SK-N-SH (cell line): ENCODE measurements at regions not wholly inside any gene's neighbourhood (a gene's known extent, or its start where the extent isn't known, plus 50 kb on each side); places are given as distances from the start of the nearest gene placed in this dataset.

ENCODE experiments used
- CTCF ChIA-PET: fragments of 300-600, 350-600 bp; formaldehyde crosslinking; extraction: SDS; loops from one replicate; lab custom pipeline; 2021; lab: Yijun Ruan, JAX
- POLR2A ChIA-PET: fragments of 350-600 bp; sonication (Branson Sonifier 250); formaldehyde crosslinking; extraction: SDS; loops from one replicate; lab custom pipeline; 2020; ENCODE audit warnings: antibody characterized with exemption, inconsistent platforms; lab: Yijun Ruan, JAX
- DNase-seq: peaks from one replicate; pipeline ENCODE4 v3.0.0; 2012
- H2AFZ ChIP-seq: fragments of 200-600 bp; sonication (generic); 2 replicates; pipeline ENCODE4 v1.8.1; 2016; ENCODE audit warnings: antibody characterized with exemption, mild to moderate bottlenecking, low read depth
- H3F3A ChIP-seq: fragments of 200-600 bp; sonication (generic); replicated peaks from 2 replicates; pipeline ENCODE3; 2016; ENCODE audit warnings: antibody characterized with exemption, mild to moderate bottlenecking; ENCODE audit not compliant: insufficient read depth
- H3K27ac ChIP-seq, 2 experiments: fragments of 200-500 bp in 1 of 2; fragments of 200-600 bp in 1 of 2; sonication (Bioruptor generic) in 1 of 2; sonication (generic), shearing (Covaris generic) in 1 of 2; 2 replicates each; pipeline versions ENCODE4 v1.5.1 to v1.6.1; 2014 to 2016; ENCODE audit warnings: low read depth in 2 of 2, inconsistent platforms in 1 of 2, low read length in 1 of 2, mild to moderate bottlenecking in 1 of 2, mixed read lengths in 1 of 2
- H3K27me3 ChIP-seq: fragments of 200-600 bp; sonication (generic), shearing (Covaris generic); 2 replicates; pipeline ENCODE4 v1.6.1; 2016; ENCODE audit warnings: mixed run types; ENCODE audit not compliant: insufficient read depth
- H3K36me3 ChIP-seq, 2 experiments: fragments of 200-500 bp in 1 of 2; fragments of 200-600 bp in 1 of 2; sonication (Bioruptor generic) in 1 of 2; sonication (generic) in 1 of 2; replicated peaks in 1 of 2; 2 replicates each; pipeline versions ENCODE3 to v1.5.1; 2014 to 2016; ENCODE audit warnings: low read length in 1 of 2, mild to moderate bottlenecking in 1 of 2; ENCODE audit not compliant: insufficient read depth in 2 of 2, control insufficient read depth in 1 of 2
- H3K4me1 ChIP-seq, 2 experiments: fragments of 200-500 bp in 1 of 2; fragments of 200-600 bp in 1 of 2; sonication (Bioruptor generic) in 1 of 2; sonication (generic), shearing (Covaris generic) in 1 of 2; 2 replicates each; pipeline versions ENCODE4 v1.5.1 to v1.6.1; 2014 to 2016; ENCODE audit warnings: low read depth in 1 of 2, low read length in 1 of 2, mixed run types in 1 of 2; ENCODE audit not compliant: insufficient read depth in 2 of 2, control insufficient read depth in 1 of 2
- H3K4me2 ChIP-seq: fragments of 200-600 bp; sonication (generic), shearing (Covaris generic); 2 replicates; pipeline ENCODE4 v1.6.1; 2017; ENCODE audit warnings: mixed run types
- H3K4me3 ChIP-seq, 2 experiments: fragments of 200-500 bp in 1 of 2; fragments of 200-600 bp in 1 of 2; sonication (Bioruptor generic) in 1 of 2; sonication (generic), shearing (Covaris generic) in 1 of 2; 2 replicates each; pipeline versions ENCODE4 v1.5.1 to v1.8.1; 2014 to 2016; ENCODE audit warnings: low read depth in 2 of 2, inconsistent platforms in 1 of 2, low read length in 1 of 2, mild to moderate bottlenecking in 1 of 2, mixed read lengths in 1 of 2, moderate library complexity in 1 of 2
- H3K79me2 ChIP-seq: fragments of 200-600 bp; sonication (generic); 2 replicates; pipeline ENCODE4 v1.8.1; 2017; ENCODE audit warnings: mild to moderate bottlenecking; ENCODE audit not compliant: insufficient read depth
- H3K9ac ChIP-seq: fragments of 200-600 bp; sonication (generic); 2 replicates; pipeline ENCODE4 v1.6.1; 2017; ENCODE audit warnings: mixed run types
- H3K9me2 ChIP-seq: fragments of 200-600 bp; sonication (generic); 2 replicates; pipeline ENCODE4 v1.6.1; 2017; ENCODE audit warnings: mixed run types
- H3K9me3 ChIP-seq: fragments of 200-600 bp; sonication (generic); 2 replicates; pipeline ENCODE4 v1.6.1; 2017; ENCODE audit warnings: mixed run types, mild to moderate bottlenecking, moderate library complexity
- H4K20me1 ChIP-seq: fragments of 200-600 bp; sonication (generic); 2 replicates; pipeline ENCODE4 v1.6.1; 2017; ENCODE audit warnings: mild to moderate bottlenecking, mixed run types; ENCODE audit not compliant: insufficient read depth
- CHD2 ChIP-seq: fragments of 150-350 bp; IDR thresholded peaks from 2 replicates; pipeline ENCODE4 v1.6.1; 2018; ENCODE audit warnings: low read length; ENCODE audit not compliant: partially characterized antibody
- ELF1 ChIP-seq: IDR thresholded peaks from 2 replicates; pipeline ENCODE4 v1.4.0; 2012
- FOSL2 ChIP-seq: IDR thresholded peaks from 2 replicates; pipeline ENCODE4 v1.4.0; 2012; ENCODE audit warnings: low read depth, mild to moderate bottlenecking, moderate library complexity, borderline replicate concordance
- GABPA ChIP-seq: IDR thresholded peaks from 2 replicates; pipeline ENCODE4 v1.4.0; 2012; ENCODE audit warnings: low read depth, mild to moderate bottlenecking
- GATA2 ChIP-seq: sonication (generic); formaldehyde crosslinking; IDR thresholded peaks from 2 replicates; pipeline ENCODE4 v1.5.0; 2020; ENCODE audit warnings: mild to moderate bottlenecking, missing genetic modification reagents
- MEF2A ChIP-seq: IDR thresholded peaks from 2 replicates; pipeline ENCODE4 v1.4.0; 2012; ENCODE audit warnings: low read depth, borderline replicate concordance
- NRF1 ChIP-seq: IDR thresholded peaks from 2 replicates; pipeline ENCODE4 v1.6.1; 2012; ENCODE audit warnings: low read depth, mild to moderate bottlenecking, low read length
- POLR2AphosphoS5 ChIP-seq: IDR thresholded peaks from 2 replicates; pipeline ENCODE4 v1.6.1; 2012; ENCODE audit warnings: low read depth, low read length
- RXRA ChIP-seq: IDR thresholded peaks from 2 replicates; pipeline ENCODE4 v1.4.0; 2012; ENCODE audit warnings: low read depth, mild to moderate bottlenecking, borderline replicate concordance
- SIN3A ChIP-seq: IDR thresholded peaks from 2 replicates; pipeline ENCODE4 v1.6.1; 2012; ENCODE audit warnings: low read depth, mild to moderate bottlenecking, low read length, moderate library complexity, borderline replicate concordance
- SMC3 ChIP-seq: IDR thresholded peaks from 2 replicates; pipeline ENCODE4 v1.6.1; 2012; ENCODE audit warnings: low read depth, low read length, improper control_type of control experiment
- TCF12 ChIP-seq: IDR thresholded peaks from 2 replicates; pipeline ENCODE4 v1.4.0; 2012
- TEAD4 ChIP-seq: IDR thresholded peaks from 2 replicates; pipeline ENCODE4 v1.4.0; 2012; ENCODE audit warnings: mild to moderate bottlenecking, borderline replicate concordance; ENCODE audit not compliant: insufficient read depth
- YY1 ChIP-seq: IDR thresholded peaks from 2 replicates; pipeline ENCODE4 v1.4.0; 2012; ENCODE audit warnings: low read depth, mild to moderate bottlenecking
- ZBTB33 ChIP-seq: IDR thresholded peaks from 2 replicates; pipeline ENCODE4 v1.4.0; 2012; ENCODE audit warnings: low read depth, borderline replicate concordance
- WGBS: methylation state at CpG from one replicate; pipeline ENCODE4 v1.1.6; 2017; ENCODE audit warnings: low lambda C conversion rate; 5-methylcytosine and 5-hydroxymethylcytosine counted together
- TF ChIP-seq, protein P1 (sequence below): IDR thresholded peaks from 2 replicates; pipeline ENCODE4 v1.4.0; 2012; ENCODE audit warnings: low read depth

GRCh38 chr2:58638256-58638805 is 397.2 kb upstream of the FANCL start:
- Histone ChIP-seq H3K79me2 (no peaks in the 10 kb centered on the region), H3K9me3 (no peaks in the 10 kb centered on the region), H2AFZ (no peak overlapping the region), H3K4me1 (peaks cover 0 to under 1% of the 10 kb centered on the region in 2 experiments; a peak in 1 of 4 replicates), H4K20me1 (no peaks in the 10 kb centered on the region), H3K4me2 (no peak overlapping the region), H3K36me3 (no peaks in the 10 kb centered on the region), H3K9me2 (no peaks in the 10 kb centered on the region), H3K9ac (no peak overlapping the region), H3K4me3 (no peak overlapping the region), H3F3A (no peaks in the 10 kb centered on the region), H3K27ac (no peak overlapping the region), H3K27me3 (no peaks in the 10 kb centered on the region)
- DNase-seq = no peak
- POLR2A ChIA-PET = no interaction called here
- WGBS = 53% methylated on average over 3 of the region's 3 CpGs
- TF ChIP-seq CHD2 (no peak), FOSL2 (no peak), NRF1 (no peak), ZBTB33 (no peak), RXRA (no peak), SMC3 (no peak), GATA2 (no peak), POLR2AphosphoS5 (no peak), GABPA (no peak), TEAD4 (no peak), YY1 (no peak), MEF2A (no peak), TCF12 (no peak), SIN3A (no peak)
- TF ChIP-seq, protein P1, sequence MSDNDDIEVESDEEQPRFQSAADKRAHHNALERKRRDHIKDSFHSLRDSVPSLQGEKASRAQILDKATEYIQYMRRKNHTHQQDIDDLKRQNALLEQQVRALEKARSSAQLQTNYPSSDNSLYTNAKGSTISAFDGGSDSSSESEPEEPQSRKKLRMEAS = no peak
- CTCF ChIA-PET = no interaction called here

DNA sequence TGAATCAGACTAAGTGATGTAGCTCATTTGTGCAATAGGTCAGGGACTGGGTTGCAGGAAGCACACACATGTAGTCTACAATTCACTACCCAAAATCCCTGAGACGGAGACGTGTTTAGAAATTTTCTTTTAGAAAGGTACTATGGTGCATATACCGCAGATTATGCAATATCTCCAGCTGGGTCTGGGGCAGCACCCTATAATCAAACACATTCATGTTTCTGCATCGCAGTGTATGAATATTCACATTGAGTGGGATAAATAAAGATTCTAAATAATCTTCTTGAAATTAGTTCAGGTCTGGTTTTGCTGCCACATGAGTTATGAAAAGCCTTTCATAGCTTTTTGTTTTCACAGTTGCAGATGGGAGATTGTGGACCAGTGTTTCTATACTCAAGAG is 395.7 kb upstream of the FANCL start:
- no peak for DNase-seq
- POLR2A ChIA-PET = no interaction called here
- Histone ChIP-seq H2AFZ (no peak overlapping the region), H4K20me1 (no peaks in the 10 kb centered on the region), H3K4me1 (peaks cover 0 to 2% of the 10 kb centered on the region in 2 experiments; a peak in 1 of 4 replicates), H3K27ac (no peak overlapping the region), H3K9me3 (no peaks in the 10 kb centered on the region), H3K4me3 (no peak overlapping the region), H3K4me2 (no peak overlapping the region), H3K9ac (no peak overlapping the region), H3F3A (no peaks in the 10 kb centered on the region), H3K79me2 (no peaks in the 10 kb centered on the region), H3K27me3 (no peaks in the 10 kb centered on the region), H3K9me2 (no peaks in the 10 kb centered on the region), H3K36me3 (no peaks in the 10 kb centered on the region)
- WGBS = 77% methylated on average over 4 of the region's 4 CpGs
- no peak for TF ChIP-seq ELF1
- CTCF ChIA-PET = no interaction called here
